Right ventricle myocardium superior (tissue), 1 donor: ENCODE measurements at regions not wholly inside any gene's neighbourhood (a gene's known extent, or its start where the extent isn't known, plus 50 kb on each side); places are given as distances from the start of the nearest gene placed in this dataset.

Source experiments
- ATAC-seq: fragments of 200-7000 bp; cut with Tn5 transposase; one replicate; pipeline ENCODE4 v1.9.1; 2020; ENCODE audit warnings: mild to moderate bottlenecking; ENCODE audit not compliant: poor library complexity
- DNase-seq: peaks from one replicate; pipeline ENCODE4 v3.0.0-alpha.2; 2020
- intact Hi-C: fragments of 100-400 bp; cut with DNase I; formaldehyde crosslinking; loops from one replicate; pipeline ENCODE4 v1.11.2; 2022
- donor health status: DM: no; HTN: yes; CAD: no; lungs with severe emphysema.

DNA sequence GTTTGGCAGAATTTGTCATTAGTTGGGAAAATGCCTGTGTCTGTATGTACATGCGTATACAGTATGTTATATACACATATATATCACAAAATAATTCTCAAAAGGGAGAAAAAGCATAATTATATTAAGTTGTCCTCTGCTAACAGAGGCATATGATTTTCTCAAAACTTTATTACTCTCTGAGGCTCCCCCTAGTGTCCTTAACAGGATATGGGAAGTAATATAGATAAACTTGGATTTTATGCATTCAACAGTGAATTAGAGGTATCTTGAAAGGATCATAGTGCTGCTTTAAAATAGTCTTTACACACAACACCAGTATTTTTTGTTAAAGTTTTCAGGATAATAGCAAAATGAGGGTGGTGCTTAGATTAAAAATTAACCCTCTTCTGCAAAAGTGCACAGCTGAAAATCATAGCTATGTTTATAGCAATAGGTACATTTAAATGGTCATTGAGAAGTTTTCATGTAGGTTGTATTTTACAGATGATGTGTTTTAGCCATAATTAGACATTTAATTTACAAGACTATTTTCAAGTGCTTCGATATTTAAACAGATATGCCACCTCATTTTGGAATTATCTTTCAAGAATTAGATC lies 454.0 kb upstream of the ROBO2 start:
- no peak for DNase-seq
- peak; percentile 37 for ATAC-seq
- intact Hi-C loops: no loop called here

DNA sequence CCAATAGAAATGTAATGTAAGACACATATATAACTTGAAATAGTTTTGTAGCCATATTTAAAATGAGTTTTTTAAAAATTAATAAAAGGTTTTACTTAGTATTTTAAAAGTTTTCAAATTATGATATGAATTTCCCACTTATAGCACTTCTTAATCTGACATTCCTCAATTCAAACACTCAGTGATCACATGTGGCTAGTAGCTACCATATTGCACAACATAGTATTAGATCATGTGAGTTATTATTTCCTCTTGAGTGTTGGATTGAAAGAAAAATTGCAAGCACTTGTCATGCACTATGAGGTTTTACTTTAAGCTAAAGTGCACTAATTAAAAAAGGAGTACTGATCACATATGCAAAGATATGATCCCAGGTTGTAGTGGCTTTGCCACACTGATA lies 453.4 kb upstream of the ROBO2 start:
- no peak for DNase-seq
- no peak for ATAC-seq
- intact Hi-C loops: no loop called here

DNA sequence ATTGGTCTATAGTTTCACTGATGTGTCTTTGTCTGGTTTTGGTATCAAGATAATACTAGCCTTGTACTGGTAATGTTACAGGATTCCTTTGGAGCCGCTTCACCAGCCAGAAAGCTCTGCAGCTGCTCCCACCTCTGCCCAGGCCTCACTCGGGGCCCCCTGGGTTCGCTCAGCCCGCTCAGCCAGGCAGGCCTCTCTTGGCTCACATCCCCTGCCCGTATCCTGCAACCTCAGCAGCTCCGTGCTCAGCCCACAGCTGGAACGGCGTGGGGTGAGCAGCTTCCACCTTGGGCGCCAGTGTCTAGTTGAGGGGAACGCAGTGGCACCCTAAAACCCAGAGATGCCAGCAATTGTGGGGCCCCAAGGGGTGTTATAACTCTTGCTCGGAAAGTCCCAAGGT lies 429.7 kb upstream of the ROBO2 start:
- DNase-seq (no peak), ATAC-seq (no peak)
- intact Hi-C loops: no loop called here

DNA sequence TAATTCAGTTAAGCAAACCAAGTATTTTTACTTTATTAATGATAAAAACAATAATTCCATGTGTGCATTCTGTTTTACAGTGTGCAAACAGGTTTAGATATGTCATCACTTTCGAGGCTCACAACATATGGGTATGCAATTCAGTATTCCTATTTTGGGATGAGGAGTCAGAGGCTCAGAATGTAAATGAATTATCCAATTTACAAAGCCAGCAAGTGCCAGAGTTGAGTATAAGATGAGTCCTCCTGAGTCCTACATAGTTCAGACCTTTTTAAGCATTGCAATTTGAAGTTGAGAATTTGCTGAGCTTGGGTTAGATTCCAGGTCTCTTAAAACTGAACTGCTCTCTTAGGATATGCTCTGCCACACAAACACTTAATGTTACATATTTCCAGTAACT lies 424.2 kb upstream of the ROBO2 start:
- DNase-seq: no peak
- intact Hi-C loops: no loop called here
- no peak for ATAC-seq

DNA sequence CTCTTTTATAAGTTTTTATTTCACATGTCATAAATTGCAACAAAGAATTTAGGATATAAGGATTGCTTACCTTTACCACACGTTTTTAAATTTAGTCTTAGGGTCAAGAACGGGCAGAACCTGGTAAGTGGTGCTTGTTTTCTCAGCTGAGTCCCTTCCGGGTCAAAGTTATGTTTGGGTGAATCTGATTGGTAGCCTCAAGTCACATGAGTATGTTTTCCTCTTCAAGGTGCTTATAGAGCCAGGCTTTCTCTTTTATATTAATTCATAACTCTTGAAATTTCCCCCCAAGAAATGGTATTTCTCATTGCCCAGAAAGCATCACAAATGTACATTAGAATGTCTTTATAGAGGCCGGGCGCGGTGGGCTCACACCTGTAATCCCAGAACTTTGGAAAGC lies 415.7 kb upstream of the ROBO2 start:
- DNase-seq (no peak), ATAC-seq (no peak)
- intact Hi-C loops: no loop called here

DNA sequence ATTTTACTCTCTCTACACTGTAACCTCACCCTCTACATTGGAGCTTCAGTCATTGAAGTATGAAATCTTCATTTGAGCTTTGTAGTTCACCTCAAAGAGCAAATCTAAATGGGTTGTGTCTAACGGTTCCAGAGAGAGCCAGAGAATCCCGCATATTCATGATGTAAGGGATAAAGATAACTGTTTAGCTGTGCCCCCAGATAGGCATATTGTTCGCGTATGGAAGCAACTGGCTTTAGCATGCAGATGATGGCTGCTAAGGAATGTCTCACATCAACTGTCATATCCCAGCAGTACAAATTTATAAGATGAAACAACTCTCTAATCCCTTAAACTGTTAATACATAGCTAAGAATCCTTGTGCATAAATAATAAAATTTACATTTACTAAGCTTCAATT lies 412.7 kb upstream of the ROBO2 start:
- ATAC-seq: no peak
- intact Hi-C loops: no loop called here
- no peak for DNase-seq

DNA sequence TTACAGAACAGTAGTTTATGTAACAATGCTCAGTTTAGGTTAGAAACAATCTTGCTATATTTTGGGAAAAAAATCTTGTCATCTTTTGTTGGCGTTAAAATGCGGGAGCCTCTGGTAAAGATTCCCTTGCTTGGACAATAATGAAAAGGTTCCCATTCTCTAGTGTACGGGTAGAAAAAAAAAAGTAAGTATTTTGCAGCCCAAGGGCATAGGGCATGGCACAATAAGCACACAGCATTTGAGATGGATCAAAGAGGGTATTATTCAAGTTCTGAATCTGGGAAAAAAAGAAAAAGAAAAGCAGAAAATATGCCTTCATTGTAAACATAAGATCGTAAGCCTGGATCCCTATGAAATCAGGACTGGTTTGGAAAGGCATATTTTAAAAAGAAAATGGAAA lies 408.6 kb upstream of the ROBO2 start:
- intact Hi-C loops: no loop called here

DNA sequence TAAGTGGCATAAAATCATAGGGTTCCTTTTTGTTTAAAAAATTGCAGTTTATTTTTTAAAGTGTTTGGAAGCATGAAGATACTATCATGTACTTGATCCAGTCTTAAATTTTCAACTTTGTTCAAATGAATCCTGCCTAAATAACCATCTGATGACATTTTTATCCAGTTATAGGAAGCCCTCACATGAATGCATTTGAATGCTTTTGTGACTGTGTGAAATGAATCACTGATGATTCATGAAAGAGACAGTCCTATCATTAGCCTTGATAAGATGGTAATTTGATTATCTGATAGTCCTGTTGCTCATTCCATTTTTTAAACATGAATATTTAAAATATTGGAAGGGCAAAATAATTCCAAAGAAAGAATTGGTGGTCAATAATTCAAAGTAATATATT lies 401.9 kb upstream of the ROBO2 start:
- intact Hi-C loops: no loop called here
- no peak for ATAC-seq
- no peak for DNase-seq

More for the DNA sequence above, 408.6 kb upstream of the ROBO2 start:
- DNase-seq (no peak), ATAC-seq (no peak)

DNA sequence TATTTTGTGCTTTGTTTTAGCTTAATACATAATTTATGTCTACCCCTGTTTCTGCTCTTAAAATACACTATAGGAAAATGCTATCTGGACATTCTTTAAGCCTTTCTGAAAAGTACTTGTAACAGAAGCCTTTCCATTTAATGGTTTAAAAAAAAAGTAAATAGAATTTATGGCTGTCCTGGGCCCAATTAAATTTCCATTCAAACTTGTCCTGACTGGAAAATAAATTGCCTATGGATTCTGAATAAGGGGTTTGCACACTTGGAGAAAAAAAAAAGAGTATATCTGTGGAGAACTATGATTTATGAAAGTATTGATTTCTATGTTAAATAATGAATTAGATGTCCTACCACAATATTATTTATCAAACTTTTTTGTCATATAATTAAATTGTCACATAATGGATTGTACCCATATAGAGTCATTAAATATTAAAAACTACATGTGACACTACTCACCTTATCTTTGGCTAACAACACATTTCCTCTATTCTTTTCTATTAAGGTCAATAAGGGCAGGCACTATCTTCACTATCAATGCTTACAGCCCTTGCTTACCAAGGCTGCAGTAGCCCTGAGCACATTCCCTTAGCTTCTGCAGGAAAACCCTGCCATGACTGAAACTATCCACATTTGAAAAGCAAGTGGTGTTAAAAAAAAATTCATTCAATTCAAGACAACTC lies 396.1 kb upstream of the ROBO2 start:
- no peak for DNase-seq
- intact Hi-C loops: no loop called here
- no peak for ATAC-seq

DNA sequence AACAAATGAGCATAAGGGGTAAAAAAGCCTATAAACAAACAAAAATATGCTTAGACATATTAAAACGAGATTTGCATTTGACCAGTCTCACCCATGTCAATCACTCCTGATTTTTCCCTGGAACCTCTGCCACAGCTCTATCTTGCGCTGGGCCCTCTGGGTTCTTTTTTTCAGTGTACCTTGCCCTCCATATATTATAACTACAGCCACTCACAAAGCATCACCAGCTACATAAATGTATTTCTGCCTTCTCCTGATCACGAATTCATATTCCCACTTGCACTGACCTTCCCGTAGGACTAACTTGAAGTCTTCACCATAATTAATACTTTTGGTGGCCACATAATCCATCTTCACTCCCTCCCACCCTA lies 395.6 kb upstream of the ROBO2 start:
- ATAC-seq: no peak
- no peak for DNase-seq
- intact Hi-C loops: no loop called here

DNA sequence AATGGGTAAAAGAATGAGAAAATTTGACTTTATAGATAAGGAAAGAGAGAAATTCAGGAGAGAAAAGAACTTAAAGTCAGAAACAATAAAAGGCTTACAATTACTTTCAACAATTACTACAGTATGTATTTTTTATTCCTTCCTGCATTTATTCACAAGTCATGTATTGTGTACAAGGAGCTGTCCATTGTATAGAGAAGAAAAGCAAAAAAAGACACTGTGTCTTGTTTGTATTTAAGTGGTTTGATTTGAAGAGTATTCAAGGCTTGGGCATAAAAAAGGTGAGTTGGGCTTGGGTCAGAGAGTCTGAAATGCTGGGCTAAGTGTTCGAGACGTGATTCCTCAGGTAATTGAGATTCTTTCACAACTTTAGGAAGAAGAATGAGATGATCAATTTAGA lies 394.2 kb upstream of the ROBO2 start:
- intact Hi-C loops: no loop called here
- ATAC-seq: no peak
- no peak for DNase-seq

DNA sequence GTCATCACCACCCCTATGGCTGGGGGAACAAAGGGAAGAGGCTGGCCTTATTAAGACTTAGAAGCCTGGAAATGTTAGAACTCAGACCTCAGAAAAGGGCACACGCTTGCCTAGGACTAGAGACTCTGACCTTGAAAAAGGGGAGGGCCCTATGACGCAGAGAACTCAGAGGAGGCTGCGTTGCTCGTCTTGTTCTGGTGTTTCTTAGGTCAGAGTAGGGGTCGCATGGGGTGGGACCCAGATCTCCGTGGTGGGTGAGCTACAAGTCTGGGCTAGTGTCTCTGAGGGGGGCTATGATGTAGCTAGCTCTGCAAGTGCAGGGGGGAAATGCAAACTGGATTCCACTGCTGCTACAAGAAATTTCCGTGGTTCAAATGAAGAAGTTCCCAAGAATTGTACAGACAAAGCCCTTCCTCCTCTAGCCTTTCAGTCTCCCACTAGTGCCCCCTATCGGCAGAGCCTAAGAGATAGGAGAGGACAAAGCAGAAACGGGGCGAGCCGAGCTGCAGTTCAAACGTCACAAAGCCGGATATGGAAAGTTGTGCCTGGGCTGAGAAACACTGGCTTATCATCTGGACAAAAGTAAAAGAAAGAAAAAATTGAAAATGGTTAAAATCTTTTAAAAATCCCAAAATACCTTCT lies 392.9 kb upstream of the ROBO2 start:
- intact Hi-C loops: no loop called here
- ATAC-seq: no peak
- no peak for DNase-seq

DNA sequence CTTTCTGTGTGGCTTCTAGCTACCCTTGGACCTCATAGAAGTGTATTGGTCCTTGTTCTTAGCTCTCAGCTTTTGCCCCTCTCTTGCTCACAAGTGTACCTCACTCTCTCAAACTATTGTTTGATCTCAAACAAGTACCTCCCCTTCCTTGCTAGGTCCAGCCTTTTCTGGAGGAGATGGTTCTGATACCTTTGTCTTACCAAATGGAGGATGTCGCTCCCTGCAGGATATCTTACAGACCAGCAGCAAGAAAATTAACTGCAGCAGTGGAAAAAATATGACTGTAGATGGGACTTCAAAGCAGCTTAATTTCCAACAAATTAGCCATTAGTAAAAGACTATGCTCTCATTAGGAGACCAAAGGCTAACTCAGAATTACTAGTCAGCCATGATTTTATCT lies 388.1 kb upstream of the ROBO2 start:
- intact Hi-C loops: no loop called here
- ATAC-seq: no peak
- no peak for DNase-seq

DNA sequence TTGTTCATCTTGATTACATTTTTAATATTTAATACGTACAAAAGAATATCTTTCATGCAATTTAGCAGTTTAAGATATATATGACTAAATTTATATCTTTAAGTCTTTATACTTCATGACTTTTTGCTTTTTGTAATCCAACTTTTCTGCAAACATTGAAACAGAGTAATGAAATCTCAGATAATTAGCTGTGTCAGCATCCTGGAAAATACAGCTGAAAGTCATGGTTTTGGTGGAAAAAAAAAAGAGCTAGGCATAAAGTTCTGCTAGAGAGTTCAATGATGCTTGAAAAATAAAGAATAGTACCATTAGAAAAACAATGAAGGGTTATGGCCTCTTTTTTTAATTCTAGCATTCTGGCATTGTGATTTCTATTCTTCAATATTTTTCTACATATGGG lies 387.4 kb upstream of the ROBO2 start:
- intact Hi-C loops: no loop called here
- ATAC-seq: no peak
- DNase-seq: no peak

DNA sequence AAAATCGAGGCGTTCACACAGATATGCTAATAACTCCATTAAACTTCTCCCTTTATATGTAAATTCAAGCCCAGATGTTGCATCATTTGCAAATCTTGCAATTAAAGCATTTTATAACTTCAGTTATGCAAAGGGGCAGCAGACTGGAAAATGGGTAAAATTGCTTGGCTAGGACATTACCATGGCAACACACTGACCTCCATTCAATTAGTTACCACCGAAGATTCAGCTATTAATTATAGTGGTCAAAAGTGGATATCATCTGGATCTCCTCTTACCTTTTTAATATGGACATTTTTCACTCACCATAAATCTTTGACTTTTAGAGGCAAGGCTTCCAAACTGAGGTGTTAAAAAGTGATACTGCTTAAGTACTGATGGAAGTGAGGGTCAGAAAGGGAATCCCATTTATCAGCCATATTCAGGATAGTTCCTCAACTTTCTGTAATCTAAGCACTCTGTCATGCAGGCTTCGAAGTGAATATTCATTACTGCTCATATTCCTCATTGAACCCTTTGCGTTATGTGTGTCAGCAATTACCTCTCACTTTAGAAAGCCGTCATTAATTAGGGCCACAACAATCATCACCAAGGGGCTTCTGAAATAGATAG lies 386.2 kb upstream of the ROBO2 start:
- intact Hi-C loops: no loop called here
- DNase-seq (no peak), ATAC-seq (no peak)

DNA sequence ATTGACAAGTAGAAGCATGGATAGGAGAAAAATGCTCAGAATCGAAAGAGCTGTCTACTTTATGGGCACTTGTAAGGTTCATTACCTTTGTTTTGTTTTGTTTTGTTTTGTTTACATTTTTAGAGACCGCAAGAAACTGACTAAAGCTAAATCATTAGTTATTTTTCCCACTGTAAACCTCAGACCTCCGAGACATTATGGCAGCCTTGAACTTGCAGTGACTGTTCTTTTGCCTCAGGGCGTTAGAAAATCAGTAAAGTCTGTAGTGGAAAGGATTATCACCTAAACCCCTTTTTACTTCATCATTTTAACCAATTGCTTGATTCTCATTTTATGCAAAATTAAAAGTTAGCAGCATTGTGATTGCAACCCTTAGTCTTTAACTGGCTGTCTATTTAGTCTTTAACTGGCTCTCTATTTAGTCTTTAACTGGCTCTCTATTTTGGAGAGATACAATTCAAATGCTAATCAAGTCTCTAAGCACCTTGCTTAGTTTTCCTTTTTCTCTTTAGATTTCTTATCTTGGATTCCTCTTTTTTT lies 383.3 kb upstream of the ROBO2 start:
- intact Hi-C loops: no loop called here
- DNase-seq: no peak
- ATAC-seq: no peak

DNA sequence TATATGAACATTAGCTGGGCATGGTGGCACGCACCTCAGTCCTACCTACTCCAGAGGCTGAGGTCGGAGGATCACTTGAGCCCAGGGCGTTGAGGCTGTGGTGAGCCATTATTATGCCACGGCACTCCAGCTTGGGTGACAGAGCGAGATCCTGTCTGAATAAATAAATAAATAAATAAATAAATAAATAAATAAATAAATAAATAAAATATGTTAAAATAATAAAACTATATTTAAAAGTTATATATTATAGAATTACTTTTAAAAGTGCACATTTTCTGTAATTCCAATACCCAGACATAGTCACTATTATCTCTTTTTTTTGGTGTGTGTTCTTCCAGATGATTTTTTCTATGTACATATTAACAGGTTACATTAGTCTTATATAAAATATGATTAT lies 382.0 kb upstream of the ROBO2 start:
- ATAC-seq (no peak), DNase-seq (no peak)
- intact Hi-C loops: no loop called here

DNA sequence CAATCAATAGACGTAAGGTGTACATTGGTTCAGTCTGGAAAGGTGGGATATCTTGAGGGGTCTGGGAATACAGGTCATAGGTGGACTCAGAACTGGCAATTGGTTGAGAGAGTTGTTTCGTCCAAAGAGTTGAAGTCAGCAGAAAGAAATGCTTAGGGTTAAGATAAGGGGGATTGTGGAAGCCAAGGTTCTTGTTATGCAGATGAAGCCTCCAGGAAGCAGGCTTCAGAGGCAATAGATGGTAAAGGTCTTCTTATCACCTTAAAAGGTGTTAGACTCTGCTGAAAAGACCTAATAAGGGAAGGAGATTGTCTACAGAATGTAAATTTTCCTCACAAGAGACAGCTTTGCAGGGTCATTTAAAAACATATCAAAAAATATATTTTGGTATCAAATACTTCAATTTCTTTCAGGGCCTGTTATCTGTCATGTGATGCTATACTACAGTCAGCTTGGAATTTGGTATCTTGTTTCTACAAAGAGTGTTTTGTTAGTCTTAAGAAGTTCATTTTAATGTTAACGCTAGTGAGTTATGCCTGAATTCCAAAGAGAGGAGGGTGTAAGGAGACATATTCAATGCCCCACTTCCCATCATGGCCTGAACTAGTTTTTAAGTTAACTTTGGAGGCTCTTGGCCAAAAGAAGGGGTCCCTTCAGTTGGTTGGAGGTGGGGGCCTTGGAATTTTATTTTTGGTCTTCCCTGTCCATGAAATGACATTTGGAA lies 378.2 kb upstream of the ROBO2 start:
- no peak for DNase-seq
- intact Hi-C loops: no loop called here
- no peak for ATAC-seq

DNA sequence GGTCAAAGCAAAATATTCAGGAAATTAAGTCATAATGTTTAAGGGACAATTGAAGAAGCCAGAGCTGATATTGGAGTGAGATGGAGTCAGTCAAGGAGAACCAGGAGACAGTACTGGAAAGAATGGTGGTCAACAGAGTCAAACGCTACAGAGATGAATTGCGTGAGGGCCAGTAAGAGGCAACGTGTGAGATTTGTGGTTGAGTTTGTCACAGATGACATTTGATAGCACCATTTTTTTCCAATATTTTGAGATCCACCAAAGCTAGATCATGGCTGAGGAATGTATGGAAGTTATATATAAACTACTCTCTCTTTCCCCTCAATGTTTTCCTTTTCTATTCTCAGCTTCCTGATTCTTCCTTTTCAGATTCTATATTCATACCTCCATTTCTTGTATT lies 375.1 kb upstream of the ROBO2 start:
- intact Hi-C loops: no loop called here
- ATAC-seq (no peak), DNase-seq (no peak)
